H1 (cell line): ENCODE measurements at regions not wholly inside any gene's neighbourhood (a gene's known extent, or its start where the extent isn't known, plus 50 kb on each side); places are given as distances from the start of the nearest gene placed in this dataset.

Experiments
- CTCF ChIA-PET: fragments of 300-600 bp; sonication (Branson Sonifier 250); formaldehyde crosslinking; loops from one replicate; lab custom pipeline; 2021; ENCODE audit not compliant: partially characterized antibody; lab: Charles Lee
- POLR2A ChIA-PET: fragments of 300-600 bp; sonication (Branson Sonifier 250); formaldehyde crosslinking; loops from one replicate; lab custom pipeline; 2021; ENCODE audit warnings: inconsistent platforms; ENCODE audit not compliant: partially characterized antibody; lab: Charles Lee
- DNase-seq, 2 experiments: peaks; one replicate each; pipeline versions ENCODE4 v3.0.0 to v3.0.0-alpha.2; 2010 to 2022; ENCODE audit warnings: low spot score in 2 of 2, low read depth in 1 of 2, mixed read lengths in 1 of 2
- FAIRE-seq: peaks from 2 replicates; lab custom pipeline; 2011; peaks lifted over from hg19 to GRCh38; lab: Jason Lieb, UNC
- H2AFZ ChIP-seq: 2 replicates; pipeline ENCODE4 v1.8.1; 2012; ENCODE audit warnings: low read length, inconsistent platforms
- H2AK5ac ChIP-seq: 2 replicates; pipeline ENCODE4 v1.6.1; 2013; ENCODE audit warnings: low read depth, low read length
- H2BK120ac ChIP-seq: replicated peaks from 2 replicates; pipeline ENCODE3; 2013; ENCODE audit warnings: low read depth, low read length, inconsistent platforms
- H2BK12ac ChIP-seq: 2 replicates; pipeline ENCODE4 v1.6.1; 2013; ENCODE audit warnings: low read depth, low read length
- H2BK15ac ChIP-seq: 2 replicates; pipeline ENCODE4 v1.6.1; 2013; ENCODE audit warnings: low read length
- H2BK20ac ChIP-seq: 2 replicates; pipeline ENCODE4 v1.6.1; 2013; ENCODE audit warnings: low read length
- H2BK5ac ChIP-seq: 2 replicates; pipeline ENCODE4 v1.6.1; 2013; ENCODE audit warnings: low read depth, low read length
- H3K14ac ChIP-seq: 2 replicates; pipeline ENCODE4 v1.6.1; 2013; ENCODE audit warnings: inconsistent platforms; ENCODE audit not compliant: insufficient read length
- H3K18ac ChIP-seq: 2 replicates; pipeline ENCODE4 v1.6.1; 2013; ENCODE audit warnings: low read length; ENCODE audit errors: extremely low read depth
- H3K23ac ChIP-seq: 2 replicates; pipeline ENCODE4 v1.6.1; 2013; ENCODE audit warnings: inconsistent platforms; ENCODE audit not compliant: insufficient read length
- H3K23me2 ChIP-seq: 2 replicates; pipeline ENCODE4 v1.6.1; 2013; ENCODE audit warnings: low read depth, low read length
- H3K27ac ChIP-seq: 2 replicates; pipeline ENCODE4 v1.6.1; 2011; ENCODE audit warnings: low read depth, low read length, inconsistent platforms
- H3K27me3 ChIP-seq, 4 experiments: replicated peaks in 1 of 4; 1 replicate in 1 of 4; 2 replicates in 3 of 4; pipeline versions ENCODE4 v1.6.1 to v1.8.1; 2011 to 2013; ENCODE audit warnings: low read length in 3 of 4, mild to moderate bottlenecking in 3 of 4, inconsistent platforms in 2 of 4, mixed read lengths in 2 of 4, moderate library complexity in 1 of 4; ENCODE audit not compliant: control insufficient read depth in 3 of 4, insufficient read depth in 3 of 4; ENCODE audit errors: extremely low read depth in 1 of 4
- H3K36me3 ChIP-seq, 4 experiments: 2 replicates each; pipeline versions ENCODE4 v1.6.1 to v1.8.1; 2011 to 2013; ENCODE audit warnings: mild to moderate bottlenecking in 4 of 4, low read length in 3 of 4, moderate library complexity in 2 of 4, control low read depth in 1 of 4, inconsistent platforms in 1 of 4; ENCODE audit not compliant: insufficient read depth in 4 of 4, control insufficient read depth in 2 of 4
- H3K4ac ChIP-seq: replicated peaks from 2 replicates; pipeline ENCODE3; 2013; ENCODE audit warnings: low read length, low read depth, mixed read lengths, inconsistent platforms; ENCODE audit not compliant: insufficient read length
- H3K4me1 ChIP-seq, 4 experiments: replicated peaks in 1 of 4; 1 replicate in 1 of 4; 2 replicates in 3 of 4; pipeline versions ENCODE4 v1.6.1 to v1.8.1; 2011 to 2013; ENCODE audit warnings: low read length in 3 of 4, inconsistent platforms in 2 of 4, mixed read lengths in 1 of 4; ENCODE audit not compliant: insufficient read depth in 4 of 4, control insufficient read depth in 3 of 4
- H3K4me2 ChIP-seq, 2 experiments: 2 replicates each; pipeline versions ENCODE4 v1.6.1 to v1.8.1; 2011 to 2013; ENCODE audit warnings: low read depth in 2 of 2, low read length in 2 of 2, control low read depth in 1 of 2, inconsistent platforms in 1 of 2, mild to moderate bottlenecking in 1 of 2; ENCODE audit not compliant: insufficient read depth in 1 of 2
- H3K4me3 ChIP-seq, 4 experiments: fragments of 200-600, 300-600 bp in 1 of 4; sonication (generic), shearing (Covaris generic), sonication (Bioruptor Twin) in 1 of 4; 2 replicates each; pipeline versions ENCODE4 v1.5.1 to v1.8.1; 2011 to 2016; ENCODE audit warnings: low read length in 4 of 4, low read depth in 3 of 4, control low read depth in 2 of 4, inconsistent platforms in 2 of 4, mild to moderate bottlenecking in 2 of 4, mixed read lengths in 1 of 4, moderate library complexity in 1 of 4; ENCODE audit not compliant: insufficient read depth in 2 of 4; ENCODE audit errors: extremely low read depth in 1 of 4
- H3K56ac ChIP-seq: replicated peaks from 2 replicates; pipeline ENCODE3; 2013; ENCODE audit warnings: low read depth, mild to moderate bottlenecking, mixed read lengths, low read length, inconsistent platforms; ENCODE audit not compliant: insufficient read length
- H3K79me1 ChIP-seq: 2 replicates; pipeline ENCODE4 v1.6.1; 2013; ENCODE audit warnings: low read depth, low read length, control low read depth
- H3K79me2 ChIP-seq, 2 experiments: 2 replicates each; pipeline versions ENCODE4 v1.6.1 to v1.8.1; 2012 to 2013; ENCODE audit warnings: low read length in 2 of 2, mild to moderate bottlenecking in 2 of 2, inconsistent platforms in 1 of 2; ENCODE audit not compliant: insufficient read depth in 2 of 2, control insufficient read depth in 1 of 2
- H3K9ac ChIP-seq, 4 experiments: replicated peaks in 1 of 4; 1 replicate in 1 of 4; 2 replicates in 3 of 4; pipeline versions ENCODE4 v1.6.1 to v1.8.1; 2011 to 2013; ENCODE audit warnings: low read depth in 3 of 4, low read length in 3 of 4, control low read depth in 2 of 4, mild to moderate bottlenecking in 2 of 4, moderate library complexity in 2 of 4, inconsistent platforms in 1 of 4; ENCODE audit errors: extremely low read depth in 1 of 4
- H3K9me3 ChIP-seq, 2 experiments: 2 replicates each; pipeline versions ENCODE4 v1.6.1 to v1.8.1; 2012 to 2013; ENCODE audit warnings: mild to moderate bottlenecking in 2 of 2, moderate library complexity in 2 of 2, control low read depth in 1 of 2, inconsistent platforms in 1 of 2, low read depth in 1 of 2, low read length in 1 of 2, mixed read lengths in 1 of 2; ENCODE audit not compliant: insufficient read depth in 2 of 2
- H4K20me1 ChIP-seq, 2 experiments: replicated peaks in 1 of 2; 2 replicates each; pipeline versions ENCODE3 to v1.8.1; 2011 to 2013; ENCODE audit warnings: inconsistent platforms in 2 of 2, low read length in 2 of 2, mild to moderate bottlenecking in 1 of 2; ENCODE audit not compliant: insufficient read depth in 2 of 2, control insufficient read depth in 1 of 2
- H4K5ac ChIP-seq: 2 replicates; pipeline ENCODE4 v1.6.1; 2013; ENCODE audit warnings: low read length, low read depth, mixed read lengths, inconsistent platforms; ENCODE audit not compliant: insufficient read length
- H4K8ac ChIP-seq: 2 replicates; pipeline ENCODE4 v1.8.0; 2013; ENCODE audit warnings: mild to moderate bottlenecking, moderate library complexity, low read length, inconsistent platforms; ENCODE audit not compliant: insufficient read depth; ENCODE audit errors: extremely low read depth
- H4K91ac ChIP-seq: replicated peaks from 2 replicates; pipeline ENCODE3; 2013; ENCODE audit warnings: low read length, mixed read lengths, inconsistent platforms; ENCODE audit not compliant: insufficient read length
- CREB1 ChIP-seq: IDR thresholded peaks from 2 replicates; pipeline ENCODE4 v1.6.1; 2012; ENCODE audit warnings: inconsistent platforms
- MAX ChIP-seq: IDR thresholded peaks from 2 replicates; pipeline ENCODE4 v1.6.1; 2012; ENCODE audit warnings: inconsistent platforms
- TAF7 ChIP-seq: optimal IDR thresholded peaks from 2 replicates; pipeline ENCODE3; 2011; ENCODE audit warnings: low read depth, mild to moderate bottlenecking, inconsistent platforms, low read length, moderate library complexity, borderline replicate concordance
- YY1 ChIP-seq: IDR thresholded peaks from 2 replicates; pipeline ENCODE4 v1.6.1; 2011; ENCODE audit warnings: low read depth, mild to moderate bottlenecking, low read length
- WGBS, 2 experiments: shearing (Covaris generic) in 1 of 2; methylation state at CpG; one replicate each; pipeline versions ENCODE4 v1.1.6 to v1.1.7; 2013 to 2015; ENCODE audit warnings: low lambda C conversion rate in 2 of 2, mixed read lengths in 2 of 2, inconsistent platforms in 1 of 2, low coverage in 1 of 2, missing lambda C conversion rate in 1 of 2; ENCODE audit not compliant: insufficient replicate concordance in 2 of 2, insufficient coverage in 1 of 2, insufficient read length in 1 of 2; ENCODE audit errors: extremely low coverage in 1 of 2, missing lambda C conversion rate in 1 of 2; 5-methylcytosine and 5-hydroxymethylcytosine counted together

GRCh38 chr15:69807721-69808120 lies 290.0 kb downstream of the TLE3 start:
- H4K8ac ChIP-seq: no peak overlapping the region; the same call in 1 of the 2 replicates
- H2BK20ac ChIP-seq: no peak overlapping the region
- no peak overlapping the region for H2BK12ac ChIP-seq
- H3K14ac ChIP-seq: no peak overlapping the region
- H3K79me1 ChIP-seq: no peaks in the 10 kb centered on the region
- H4K91ac ChIP-seq: no peak overlapping the region
- ChIA-PET CTCF (no interaction called here), POLR2A (no interaction called here)
- H3K4me1 ChIP-seq: peaks cover 0 to 3% (median 0%) of the 10 kb centered on the region in 4 experiments; a peak in 2 of 7 replicates
- no peak overlapping the region for H3K9ac ChIP-seq
- TF ChIP-seq CREB1 (no peak), YY1 (no peak), MAX (no peak), TAF7 (no peak)
- H3K56ac ChIP-seq: no peak overlapping the region
- H3K4ac ChIP-seq: no peak overlapping the region
- H2BK5ac ChIP-seq: no peak overlapping the region
- H3K27ac ChIP-seq: no peak overlapping the region
- H2AK5ac ChIP-seq: no peak overlapping the region
- H4K20me1 ChIP-seq: no peaks in the 10 kb centered on the region
- DNase-seq: no peak
- no peak overlapping the region for H3K4me2 ChIP-seq
- H2BK120ac ChIP-seq: no peak overlapping the region
- H3K36me3 ChIP-seq: no peaks in the 10 kb centered on the region; a peak in 1 of 8 replicates
- H4K5ac ChIP-seq: no peak overlapping the region
- FAIRE-seq: no peak
- H3K23ac ChIP-seq: no peak overlapping the region
- no peak overlapping the region for H3K18ac ChIP-seq
- no peaks in the 10 kb centered on the region; the same call in 1 of the 2 replicates for H3K23me2 ChIP-seq
- H3K79me2 ChIP-seq: no peaks in the 10 kb centered on the region
- H2AFZ ChIP-seq: no peak overlapping the region
- H3K4me3 ChIP-seq: no peak overlapping the region
- H3K9me3 ChIP-seq: no peaks in the 10 kb centered on the region
- no peaks in the 10 kb centered on the region for H3K27me3 ChIP-seq
- H2BK15ac ChIP-seq: no peak overlapping the region
- 90% methylated on average over 5 of the region's 5 CpGs; no CpG with 5 or more reads in 1 of the 2 experiments for WGBS, 2 experiments
